H1 (cell line): ENCODE measurements at regions not wholly inside any gene's neighbourhood (a gene's known extent, or its start where the extent isn't known, plus 50 kb on each side); places are given as distances from the start of the nearest gene placed in this dataset.

ENCODE experiments used
- CBX5 ChIP-seq: fragments of 300-800, 300-1000 bp; sonication (generic); IDR thresholded peaks from 2 replicates; pipeline ENCODE4 v1.7.1; 2016; ENCODE audit warnings: antibody characterized with exemption, low read length, low read depth
- CREB1 ChIP-seq: IDR thresholded peaks from 2 replicates; pipeline ENCODE4 v1.6.1; 2012; ENCODE audit warnings: inconsistent platforms
- HDAC2 ChIP-seq, 2 experiments: fragments of 300-600 bp in 1 of 2; sonication (generic) in 1 of 2; IDR thresholded peaks; 2 replicates each; pipeline ENCODE4 v1.6.1; 2011 to 2012; ENCODE audit warnings: low read depth in 2 of 2, low read length in 2 of 2, mild to moderate bottlenecking in 2 of 2, moderate library complexity in 2 of 2, borderline replicate concordance in 1 of 2, inconsistent platforms in 1 of 2
- JUN ChIP-seq: IDR thresholded peaks from 2 replicates; pipeline ENCODE4 v1.6.1; 2011; ENCODE audit warnings: low read depth, mild to moderate bottlenecking, improper control_type of control experiment, low read length
- KDM5A ChIP-seq: fragments of 200-600 bp; IDR thresholded peaks from 2 replicates; pipeline ENCODE4 v1.7.1; 2012; ENCODE audit warnings: mild to moderate bottlenecking, low read length, inconsistent platforms, mixed read lengths
- SRF ChIP-seq: IDR thresholded peaks from 2 replicates; pipeline ENCODE4 v1.6.1; 2011; ENCODE audit warnings: mild to moderate bottlenecking, low read depth, low read length, moderate library complexity
- TF ChIP-seq, protein P1 (sequence below), 3 experiments: IDR thresholded peaks; 1 replicate in 2 of 3; 2 replicates in 1 of 3; pipeline versions ENCODE4 v1.5.1 to v1.6.1; 2011; ENCODE audit warnings: low read length in 3 of 3, mild to moderate bottlenecking in 3 of 3, inconsistent platforms in 2 of 3, low read depth in 1 of 3, moderate library complexity in 1 of 3; ENCODE audit not compliant: insufficient read depth in 1 of 3; ENCODE audit errors: control extremely low read depth in 1 of 3

DNA sequence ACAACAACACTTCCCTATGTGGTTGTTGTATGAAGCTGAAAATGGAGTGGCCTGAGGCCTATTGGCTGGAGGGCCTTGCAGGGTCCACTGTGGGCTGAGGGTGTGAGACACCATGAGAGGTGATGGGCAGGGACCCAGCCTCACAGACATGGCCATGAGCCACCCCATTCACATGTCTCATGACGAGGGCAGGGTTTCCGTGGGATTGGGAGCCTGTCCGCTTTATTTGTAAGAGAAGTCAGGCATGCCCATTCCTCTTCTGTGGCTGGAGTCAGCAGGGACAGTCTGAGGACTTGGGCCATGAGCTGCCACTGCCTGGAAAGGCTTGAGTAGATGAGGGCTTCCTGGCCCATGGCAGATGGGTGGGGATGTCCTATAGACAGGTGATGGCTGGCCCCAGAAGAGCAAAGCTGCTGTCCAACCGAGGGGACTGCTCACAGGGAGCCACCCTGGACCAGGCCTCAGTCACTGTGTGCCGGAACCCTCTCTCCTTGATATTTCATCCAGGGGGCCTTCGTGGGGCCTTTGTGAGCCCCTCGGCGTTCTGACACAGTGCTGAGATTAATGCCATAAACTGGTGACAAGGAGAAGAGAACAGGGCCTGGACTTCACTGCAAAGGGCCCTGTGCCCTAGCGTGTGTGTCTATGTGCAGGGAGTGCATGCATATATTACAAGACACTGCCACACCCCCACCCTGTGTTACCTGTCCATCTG lies 971.9 kb downstream of the BRD1 start (continued):
- TF ChIP-seq, protein P1, sequence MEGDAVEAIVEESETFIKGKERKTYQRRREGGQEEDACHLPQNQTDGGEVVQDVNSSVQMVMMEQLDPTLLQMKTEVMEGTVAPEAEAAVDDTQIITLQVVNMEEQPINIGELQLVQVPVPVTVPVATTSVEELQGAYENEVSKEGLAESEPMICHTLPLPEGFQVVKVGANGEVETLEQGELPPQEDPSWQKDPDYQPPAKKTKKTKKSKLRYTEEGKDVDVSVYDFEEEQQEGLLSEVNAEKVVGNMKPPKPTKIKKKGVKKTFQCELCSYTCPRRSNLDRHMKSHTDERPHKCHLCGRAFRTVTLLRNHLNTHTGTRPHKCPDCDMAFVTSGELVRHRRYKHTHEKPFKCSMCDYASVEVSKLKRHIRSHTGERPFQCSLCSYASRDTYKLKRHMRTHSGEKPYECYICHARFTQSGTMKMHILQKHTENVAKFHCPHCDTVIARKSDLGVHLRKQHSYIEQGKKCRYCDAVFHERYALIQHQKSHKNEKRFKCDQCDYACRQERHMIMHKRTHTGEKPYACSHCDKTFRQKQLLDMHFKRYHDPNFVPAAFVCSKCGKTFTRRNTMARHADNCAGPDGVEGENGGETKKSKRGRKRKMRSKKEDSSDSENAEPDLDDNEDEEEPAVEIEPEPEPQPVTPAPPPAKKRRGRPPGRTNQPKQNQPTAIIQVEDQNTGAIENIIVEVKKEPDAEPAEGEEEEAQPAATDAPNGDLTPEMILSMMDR (IDR thresholded peaks at IDR 0.05; ENCODE audit: control extremely low read depth in 1 of 3, insufficient read depth in 1 of 3, low read depth in 1 of 3, low read length in 3 of 3): no peak
- TF ChIP-seq SRF (no peak), JUN (no peak), HDAC2 (IDR thresholded peaks at IDR 0.05; ENCODE audit: borderline replicate concordance in 1 of 2, low read depth in 2 of 2, low read length in 2 of 2) (no peak), CREB1 (no peak), KDM5A (no peak), CBX5 (no peak)
